ENCODE measurements at regions not wholly inside any gene's neighbourhood (a gene's known extent, or its start where the extent isn't known, plus 50 kb on each side); places are given as distances from the start of the nearest gene placed in this dataset.

GRCh38 chr13:105874814-105875213 lies 660.6 kb downstream of the EFNB2 start:
- TF ChIP-seq, protein P1, sequence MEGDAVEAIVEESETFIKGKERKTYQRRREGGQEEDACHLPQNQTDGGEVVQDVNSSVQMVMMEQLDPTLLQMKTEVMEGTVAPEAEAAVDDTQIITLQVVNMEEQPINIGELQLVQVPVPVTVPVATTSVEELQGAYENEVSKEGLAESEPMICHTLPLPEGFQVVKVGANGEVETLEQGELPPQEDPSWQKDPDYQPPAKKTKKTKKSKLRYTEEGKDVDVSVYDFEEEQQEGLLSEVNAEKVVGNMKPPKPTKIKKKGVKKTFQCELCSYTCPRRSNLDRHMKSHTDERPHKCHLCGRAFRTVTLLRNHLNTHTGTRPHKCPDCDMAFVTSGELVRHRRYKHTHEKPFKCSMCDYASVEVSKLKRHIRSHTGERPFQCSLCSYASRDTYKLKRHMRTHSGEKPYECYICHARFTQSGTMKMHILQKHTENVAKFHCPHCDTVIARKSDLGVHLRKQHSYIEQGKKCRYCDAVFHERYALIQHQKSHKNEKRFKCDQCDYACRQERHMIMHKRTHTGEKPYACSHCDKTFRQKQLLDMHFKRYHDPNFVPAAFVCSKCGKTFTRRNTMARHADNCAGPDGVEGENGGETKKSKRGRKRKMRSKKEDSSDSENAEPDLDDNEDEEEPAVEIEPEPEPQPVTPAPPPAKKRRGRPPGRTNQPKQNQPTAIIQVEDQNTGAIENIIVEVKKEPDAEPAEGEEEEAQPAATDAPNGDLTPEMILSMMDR (IDR thresholded peaks at IDR 0.05) = no peak
- TF ChIP-seq POLR2A (IDR thresholded peaks at IDR 0.05) = no peak
